ENCODE measurements at regions not wholly inside any gene's neighbourhood (a gene's known extent, or its start where the extent isn't known, plus 50 kb on each side); places are given as distances from the start of the nearest gene placed in this dataset.

DNA sequence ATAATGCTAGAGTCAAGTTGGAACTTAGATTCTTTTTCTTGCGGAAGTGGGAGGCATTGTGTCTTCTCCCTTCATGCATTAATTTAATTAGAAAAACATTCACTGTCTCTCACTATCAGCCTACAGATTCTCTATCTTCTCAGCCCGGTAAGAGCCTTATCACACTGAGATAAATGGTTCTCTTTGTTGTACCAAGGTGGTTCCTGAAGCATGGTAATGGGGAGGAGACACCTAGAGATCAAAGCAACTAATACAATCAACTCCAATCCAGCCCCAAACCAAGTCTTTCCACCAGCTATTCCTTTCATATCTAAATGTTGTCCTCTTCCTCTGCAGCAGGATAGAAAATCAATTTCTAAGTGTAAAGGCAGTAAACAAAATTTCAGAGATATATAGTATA, 210.8 kb downstream of the DAD1 start:
- Histone ChIP-seq H2AFZ (replicated peaks; ENCODE audit: low read length, poor library complexity) (no peak overlapping the region), H3K9me1 (ENCODE audit: insufficient read depth, low read length) (no peaks in the 10 kb centered on the region)
- in situ Hi-C loops (cut with MboI; ENCODE audit: low sequenced_read_pairs), result loop anchor here (10.0 to 25.0 kb wide), 3 partner anchors 173 to 484 kb away; partner anchors contain the start of gene LRP10

More for the DNA sequence above, 210.8 kb downstream of the DAD1 start:
- no peak overlapping the region for H3K23ac ChIP-seq (ENCODE audit: low read depth, low read length)
- no TSS peak for BruUV-seq (replicated peaks)
- ChIA-PET CTCF (interaction anchor here (0.9 to 1.2 kb wide), 3 partner anchors 58 to 76 kb away, joined by 3 to 8 read pairs (median 4); no protein-coding TSS in a partner anchor), POLR2A (ENCODE audit: unreplicated experiment) (no interaction called here)
- H3K4me1 ChIP-seq (ENCODE audit: control insufficient read depth, insufficient read depth, low read length), result peaks cover 6% of the 10 kb centered on the region
- no peaks in the 10 kb centered on the region for H3K79me1 ChIP-seq (ENCODE audit: low read depth in 1 of 2, low read length in 2 of 2)
- H3K9me3 ChIP-seq (ENCODE audit: control insufficient read depth, insufficient read depth, low read length), result no peaks in the 10 kb centered on the region
- ATAC-seq (ENCODE audit: low read depth) (no peak), DNase-seq (no peak)
- H3K27me3 ChIP-seq (ENCODE audit: control insufficient read depth, insufficient read depth, low read length), result peaks cover 11% of the 10 kb centered on the region
- no peak overlapping the region for H2BK5ac ChIP-seq (ENCODE audit: low read depth, low read length, poor library complexity, severe bottlenecking)
- TF ChIP-seq RCOR1 (IDR thresholded peaks at IDR 0.05; ENCODE audit: insufficient replicate concordance, low read length), result no peak
- TF ChIP-seq, protein P1, sequence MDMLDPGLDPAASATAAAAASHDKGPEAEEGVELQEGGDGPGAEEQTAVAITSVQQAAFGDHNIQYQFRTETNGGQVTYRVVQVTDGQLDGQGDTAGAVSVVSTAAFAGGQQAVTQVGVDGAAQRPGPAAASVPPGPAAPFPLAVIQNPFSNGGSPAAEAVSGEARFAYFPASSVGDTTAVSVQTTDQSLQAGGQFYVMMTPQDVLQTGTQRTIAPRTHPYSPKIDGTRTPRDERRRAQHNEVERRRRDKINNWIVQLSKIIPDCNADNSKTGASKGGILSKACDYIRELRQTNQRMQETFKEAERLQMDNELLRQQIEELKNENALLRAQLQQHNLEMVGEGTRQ (IDR thresholded peaks at IDR 0.05; ENCODE audit: low read depth, low read length), result no peak
- no peak for TF ChIP-seq SMC3 (IDR thresholded peaks at IDR 0.05; ENCODE audit: low read depth, low read length)
- TF ChIP-seq CTCF (conservative IDR thresholded peaks at IDR 0.05; ENCODE audit: low read depth, low read length), result no peak
- TF ChIP-seq RFX5 (IDR thresholded peaks at IDR 0.05; ENCODE audit: low read depth, low read length), result no peak
- no peak for TF ChIP-seq NFE2L2 (IDR thresholded peaks at IDR 0.05; ENCODE audit: low read depth, low read length)
- TF ChIP-seq CHD1 (IDR thresholded peaks at IDR 0.05; ENCODE audit: low read depth, low read length), result no peak
- TF ChIP-seq POLR2A (IDR thresholded peaks at IDR 0.05; ENCODE audit: low read depth, low read length), result no peak
- no peak overlapping the region for H3K4me3 ChIP-seq (ENCODE audit: insufficient read depth, low read depth, low read length)
- H2BK120ac ChIP-seq (ENCODE audit: low read depth, low read length), result no peak overlapping the region
- dilution Hi-C loops (cut with HindIII; ENCODE audit: low sequenced_read_pairs, unreplicated experiment), result no loop called here
- intact Hi-C loops (cut with micrococcal nuclease), result no loop called here
- no peak overlapping the region for H4K8ac ChIP-seq (ENCODE audit: low read depth in 2 of 2, low read length in 2 of 2)
- H3K4ac ChIP-seq (ENCODE audit: low read depth, low read length), result no peak overlapping the region
- no peak overlapping the region for H3K18ac ChIP-seq (ENCODE audit: low read depth, low read length)
- WGBS, 2 experiments (ENCODE audit: extremely low coverage in 2 of 2, insufficient read length in 1 of 2), result no CpG with 5 or more reads among the region's 2 CpGs
- no peak overlapping the region for H4K91ac ChIP-seq (ENCODE audit: insufficient read depth, low read depth, low read length)
- H3K4me2 ChIP-seq (ENCODE audit: low read depth, low read length), result no peak overlapping the region
- H2AK5ac ChIP-seq (ENCODE audit: low read depth, low read length), result no peak overlapping the region
- no peak overlapping the region for H2AK9ac ChIP-seq (replicated peaks; ENCODE audit: low read depth, low read length, poor library complexity)
- H4K20me1 ChIP-seq (ENCODE audit: insufficient read depth, low read length), result no peaks in the 10 kb centered on the region
- no peak overlapping the region for H3K14ac ChIP-seq (replicated peaks; ENCODE audit: low read depth, low read length)
- H3K56ac ChIP-seq (ENCODE audit: extremely low read depth, insufficient read depth, low read length), result no peak overlapping the region
- H3K36me3 ChIP-seq (ENCODE audit: control insufficient read depth, insufficient read depth, low read length), result no peaks in the 10 kb centered on the region
- H4K5ac ChIP-seq (ENCODE audit: low read depth, low read length), result no peak overlapping the region
- H2BK15ac ChIP-seq (ENCODE audit: low read depth, low read length), result no peak overlapping the region
- H2BK20ac ChIP-seq (ENCODE audit: low read depth, low read length), result no peak overlapping the region
- H3K9ac ChIP-seq (ENCODE audit: low read depth, low read length), result no peak overlapping the region
- no peak overlapping the region for H3K27ac ChIP-seq (ENCODE audit: insufficient read depth, low read length)

All from IMR-90 (cell line).